ENCODE measurements at regions not wholly inside any gene's neighbourhood (a gene's known extent, or its start where the extent isn't known, plus 50 kb on each side); places are given as distances from the start of the nearest gene placed in this dataset.

DNA sequence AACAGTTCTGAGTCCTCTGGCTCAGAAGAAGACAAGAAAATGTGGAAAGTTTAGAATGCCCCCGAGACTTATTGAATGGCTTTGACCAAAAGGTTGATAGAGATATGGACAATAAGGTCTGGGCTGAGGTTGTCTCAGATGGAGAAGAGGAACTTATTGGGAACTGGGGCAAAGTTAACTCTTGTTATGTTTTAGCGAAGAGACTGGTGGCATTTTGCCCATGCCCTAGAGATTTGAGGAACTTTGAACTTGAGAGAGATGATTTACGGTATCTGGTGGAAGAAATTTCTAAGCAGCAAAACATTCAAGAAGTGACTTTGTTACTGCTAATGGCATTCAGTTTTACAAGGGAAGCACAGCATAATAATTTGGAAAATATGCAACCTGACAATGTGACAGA is 1549.3 kb upstream of the ADGRL3 start:
- Histone ChIP-seq H3K4me3 (ENCODE audit: low read length in 3 of 3) (no peak overlapping the region), H3K36me3 (ENCODE audit: control insufficient read depth in 2 of 3, insufficient read depth in 3 of 3, low read length in 3 of 3) (no peaks in the 10 kb centered on the region), H3K27me3 (ENCODE audit: control insufficient read depth, insufficient read depth, low read length) (no peaks in the 10 kb centered on the region), H3K27ac (ENCODE audit: low read depth in 2 of 2, low read length in 2 of 2) (no peak overlapping the region), H3K9me3 (ENCODE audit: control insufficient read depth in 2 of 3, insufficient read depth in 1 of 3, low read length in 3 of 3) (peaks cover 0 to 6% (median 0%) of the 10 kb centered on the region in 3 donors), H3K4me1 (ENCODE audit: control insufficient read depth in 2 of 3, insufficient read depth in 2 of 3, low read depth in 1 of 3, low read length in 3 of 3) (no peaks in the 10 kb centered on the region), H3K9ac (ENCODE audit: low read length in 3 of 3) (no peak overlapping the region)
- DNase-seq (no peak), FAIRE-seq (no peak)
- intact Hi-C loops (cut with DNase I), result no loop called here
- TF ChIP-seq CTCF (IDR thresholded peaks at IDR 0.05; ENCODE audit: borderline replicate concordance, extremely low read depth, insufficient read depth), result no peak

DNA sequence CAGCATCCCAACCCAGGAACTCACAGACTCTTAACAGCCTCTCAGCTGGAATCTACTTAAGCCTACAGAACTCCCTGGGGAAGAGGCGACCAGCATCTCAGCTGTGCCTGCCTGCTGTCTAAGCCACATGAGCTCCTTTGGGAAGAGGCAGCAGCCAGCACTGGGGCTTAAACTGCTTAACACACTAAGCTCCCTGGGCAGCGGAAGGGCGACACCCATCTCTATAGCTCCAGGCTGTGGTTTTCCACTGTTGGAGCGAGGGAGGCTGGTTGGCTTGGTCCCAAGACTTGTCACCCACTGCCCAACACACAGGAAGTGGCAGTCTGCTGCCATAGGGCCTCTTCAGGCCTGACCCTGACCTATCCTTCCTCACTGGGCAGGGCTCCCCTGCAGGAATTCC is 1544.1 kb upstream of the ADGRL3 start:
- no peak for TF ChIP-seq CTCF (IDR thresholded peaks at IDR 0.05; ENCODE audit: borderline replicate concordance, extremely low read depth, insufficient read depth)
- H3K9ac ChIP-seq (ENCODE audit: low read length in 3 of 3), result no peak overlapping the region
- no peak overlapping the region for H3K27ac ChIP-seq (ENCODE audit: low read depth in 2 of 2, low read length in 2 of 2)
- DNase-seq (peak in 1 of 5 donors; percentile 44), FAIRE-seq (no peak)
- H3K9me3 ChIP-seq (ENCODE audit: control insufficient read depth in 2 of 3, insufficient read depth in 1 of 3, low read length in 3 of 3), result peaks cover 0 to 6% (median 0%) of the 10 kb centered on the region in 3 donors
- H3K4me3 ChIP-seq (ENCODE audit: low read length in 3 of 3), result no peak overlapping the region
- no peaks in the 10 kb centered on the region for H3K27me3 ChIP-seq (ENCODE audit: control insufficient read depth, insufficient read depth, low read length)
- H3K36me3 ChIP-seq (ENCODE audit: control insufficient read depth in 2 of 3, insufficient read depth in 3 of 3, low read length in 3 of 3), result no peaks in the 10 kb centered on the region
- intact Hi-C loops (cut with DNase I), result no loop called here
- H3K4me1 ChIP-seq (ENCODE audit: control insufficient read depth in 2 of 3, insufficient read depth in 2 of 3, low read depth in 1 of 3, low read length in 3 of 3), result no peaks in the 10 kb centered on the region

DNA sequence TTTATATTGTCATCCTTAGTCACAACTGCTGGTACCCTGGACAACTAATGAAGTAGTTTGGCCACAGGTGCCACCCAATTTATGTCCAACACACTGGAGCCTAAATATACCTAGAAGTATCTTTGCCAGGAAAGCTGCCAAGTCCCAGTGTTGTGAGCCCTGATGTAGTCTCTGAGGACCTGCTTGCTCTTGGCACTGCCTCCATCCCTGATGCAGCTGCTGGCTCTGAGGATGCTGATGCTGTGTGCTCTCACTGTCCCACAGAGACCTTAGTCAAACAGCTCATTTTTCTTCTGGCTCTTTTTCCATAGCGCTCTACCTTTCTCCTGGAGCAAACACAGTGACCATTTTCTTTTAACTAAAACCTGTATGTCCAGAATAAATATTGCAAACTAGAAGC is 1535.4 kb upstream of the ADGRL3 start:
- Histone ChIP-seq H3K4me3 (ENCODE audit: low read length in 3 of 3) (no peak overlapping the region), H3K9ac (ENCODE audit: low read length in 3 of 3) (no peak overlapping the region), H3K9me3 (ENCODE audit: control insufficient read depth in 2 of 3, insufficient read depth in 1 of 3, low read length in 3 of 3) (no peaks in the 10 kb centered on the region), H3K36me3 (ENCODE audit: control insufficient read depth in 2 of 3, insufficient read depth in 3 of 3, low read length in 3 of 3) (no peaks in the 10 kb centered on the region), H3K4me1 (ENCODE audit: control insufficient read depth in 2 of 3, insufficient read depth in 2 of 3, low read depth in 1 of 3, low read length in 3 of 3) (no peaks in the 10 kb centered on the region), H3K27ac (ENCODE audit: low read depth in 2 of 2, low read length in 2 of 2) (no peak overlapping the region), H3K27me3 (ENCODE audit: control insufficient read depth, insufficient read depth, low read length) (no peaks in the 10 kb centered on the region)
- no peak for TF ChIP-seq CTCF (IDR thresholded peaks at IDR 0.05; ENCODE audit: borderline replicate concordance, extremely low read depth, insufficient read depth)
- FAIRE-seq, result no peak
- intact Hi-C loops (cut with DNase I), result no loop called here
- no peak for DNase-seq

GRCh38 chr4:59666645-59667044 is 1533.5 kb upstream of the ADGRL3 start:
- Histone ChIP-seq H3K9me3 (ENCODE audit: control insufficient read depth in 2 of 3, insufficient read depth in 1 of 3, low read length in 3 of 3) (no peaks in the 10 kb centered on the region), H3K9ac (ENCODE audit: low read length in 3 of 3) (no peak overlapping the region), H3K36me3 (ENCODE audit: control insufficient read depth in 2 of 3, insufficient read depth in 3 of 3, low read length in 3 of 3) (no peaks in the 10 kb centered on the region), H3K27me3 (ENCODE audit: control insufficient read depth, insufficient read depth, low read length) (no peaks in the 10 kb centered on the region), H3K27ac (ENCODE audit: low read depth in 2 of 2, low read length in 2 of 2) (no peak overlapping the region), H3K4me3 (ENCODE audit: low read length in 3 of 3) (no peak overlapping the region), H3K4me1 (ENCODE audit: control insufficient read depth in 2 of 3, insufficient read depth in 2 of 3, low read depth in 1 of 3, low read length in 3 of 3) (no peaks in the 10 kb centered on the region)
- DNase-seq (no peak), FAIRE-seq (no peak)
- no peak for TF ChIP-seq CTCF (IDR thresholded peaks at IDR 0.05; ENCODE audit: borderline replicate concordance, extremely low read depth, insufficient read depth)
- intact Hi-C loops (cut with DNase I), result no loop called here
